HUES6 (cell line): ENCODE measurements at regions not wholly inside any gene's neighbourhood (a gene's known extent, or its start where the extent isn't known, plus 50 kb on each side); places are given as distances from the start of the nearest gene placed in this dataset.

Source experiments
- H3K27ac ChIP-seq: 2 replicates; pipeline ENCODE4 v1.7.0; 2013; ENCODE audit warnings: low read depth, mild to moderate bottlenecking, low read length, inconsistent platforms
- H3K27me3 ChIP-seq: 2 replicates; pipeline ENCODE4 v1.6.1; 2013; ENCODE audit warnings: low read length; ENCODE audit not compliant: control insufficient read depth, insufficient read depth
- H3K36me3 ChIP-seq: 2 replicates; pipeline ENCODE4 v1.6.1; 2013; ENCODE audit warnings: low read length; ENCODE audit not compliant: control insufficient read depth, insufficient read depth
- H3K4me1 ChIP-seq: 2 replicates; pipeline ENCODE4 v1.6.1; 2013; ENCODE audit warnings: low read length; ENCODE audit not compliant: control insufficient read depth, insufficient read depth
- H3K4me3 ChIP-seq: 2 replicates; pipeline ENCODE4 v1.5.1; 2013; ENCODE audit warnings: low read depth, low read length
- H3K9ac ChIP-seq: one replicate; pipeline ENCODE4 v1.6.1; 2013; ENCODE audit warnings: mild to moderate bottlenecking, low read length
- H3K9me3 ChIP-seq: 2 replicates; pipeline ENCODE4 v1.6.1; 2013; ENCODE audit warnings: low read depth, low read length; ENCODE audit not compliant: control insufficient read depth, insufficient read depth

- Histone ChIP-seq H3K4me3 (no peak overlapping the region), H3K27me3 (no peaks in the 10 kb centered on the region), H3K9ac (no peak overlapping the region), H3K9me3 (no peaks in the 10 kb centered on the region; the same call in 1 of the 2 replicates), H3K27ac (no peak overlapping the region), H3K36me3 (no peaks in the 10 kb centered on the region), H3K4me1 (no peaks in the 10 kb centered on the region)
Observed at GRCh38 chr12:107553211-107553765, 132.3 kb upstream of the PWP1 start.

GRCh38 chr12:107554941-107555340 is 130.7 kb upstream of the PWP1 start:
- H3K27ac ChIP-seq, result no peak overlapping the region
- no peaks in the 10 kb centered on the region for H3K36me3 ChIP-seq
- H3K4me1 ChIP-seq, result no peaks in the 10 kb centered on the region
- H3K9ac ChIP-seq, result no peak overlapping the region
- no peak overlapping the region for H3K4me3 ChIP-seq
- H3K27me3 ChIP-seq, result no peaks in the 10 kb centered on the region
- H3K9me3 ChIP-seq, result no peaks in the 10 kb centered on the region; the same call in 1 of the 2 replicates

GRCh38 chr12:107557026-107557425 is 128.6 kb upstream of the PWP1 start:
- Histone ChIP-seq H3K27ac (no peak overlapping the region), H3K4me1 (peaks cover 9% of the 10 kb centered on the region; the same call in 1 of the 2 replicates), H3K36me3 (no peaks in the 10 kb centered on the region), H3K4me3 (no peak overlapping the region), H3K9me3 (no peaks in the 10 kb centered on the region; the same call in 1 of the 2 replicates), H3K27me3 (no peaks in the 10 kb centered on the region), H3K9ac (no peak overlapping the region)

GRCh38 chr12:107557589-107558100 is 128.0 kb upstream of the PWP1 start:
- Histone ChIP-seq H3K9ac (no peak overlapping the region), H3K4me1 (peaks cover 9% of the 10 kb centered on the region; the same call in 1 of the 2 replicates), H3K36me3 (no peaks in the 10 kb centered on the region), H3K27ac (no peak overlapping the region), H3K4me3 (no peak overlapping the region), H3K9me3 (no peaks in the 10 kb centered on the region; the same call in 1 of the 2 replicates), H3K27me3 (no peaks in the 10 kb centered on the region)

GRCh38 chr12:107558141-107558815 is 127.3 kb upstream of the PWP1 start:
- H3K4me3 ChIP-seq, result no peak overlapping the region
- peaks cover 9% of the 10 kb centered on the region; the same call in 1 of the 2 replicates for H3K4me1 ChIP-seq
- no peaks in the 10 kb centered on the region; the same call in 1 of the 2 replicates for H3K9me3 ChIP-seq
- no peak overlapping the region for H3K27ac ChIP-seq
- no peaks in the 10 kb centered on the region for H3K27me3 ChIP-seq
- H3K36me3 ChIP-seq, result no peaks in the 10 kb centered on the region
- no peak overlapping the region for H3K9ac ChIP-seq

GRCh38 chr12:107558816-107559382 is 126.7 kb upstream of the PWP1 start:
- H3K27me3 ChIP-seq, result 0 out of 2 replicates have a peak, but pooled peaks cover 3% of the 10 kb centered on the region
- H3K36me3 ChIP-seq, result no peaks in the 10 kb centered on the region
- H3K27ac ChIP-seq, result no peak overlapping the region
- H3K4me3 ChIP-seq, result no peak overlapping the region
- peaks cover 9% of the 10 kb centered on the region; the same call in 1 of the 2 replicates for H3K4me1 ChIP-seq
- H3K9me3 ChIP-seq, result no peaks in the 10 kb centered on the region; the same call in 1 of the 2 replicates
- no peak overlapping the region for H3K9ac ChIP-seq

- H3K9ac ChIP-seq, result no peak overlapping the region
- H3K4me1 ChIP-seq, result peaks cover 9% of the 10 kb centered on the region; the same call in 1 of the 2 replicates
- H3K9me3 ChIP-seq, result no peaks in the 10 kb centered on the region; the same call in 1 of the 2 replicates
- no peaks in the 10 kb centered on the region for H3K36me3 ChIP-seq
- H3K27ac ChIP-seq, result no peak overlapping the region
- no peak overlapping the region for H3K4me3 ChIP-seq
- 0 out of 2 replicates have a peak, but pooled peaks cover 3% of the 10 kb centered on the region for H3K27me3 ChIP-seq
Observed at GRCh38 chr12:107560165-107560898, 125.3 kb upstream of the PWP1 start.

GRCh38 chr12:107560899-107561285 is 124.7 kb upstream of the PWP1 start:
- H3K9ac ChIP-seq, result no peak overlapping the region
- H3K9me3 ChIP-seq, result no peaks in the 10 kb centered on the region; the same call in 1 of the 2 replicates
- no peaks in the 10 kb centered on the region for H3K36me3 ChIP-seq
- peaks cover 9% of the 10 kb centered on the region; the same call in 1 of the 2 replicates for H3K4me1 ChIP-seq
- no peak overlapping the region for H3K27ac ChIP-seq
- H3K4me3 ChIP-seq, result no peak overlapping the region
- H3K27me3 ChIP-seq, result 0 out of 2 replicates have a peak, but pooled peaks cover 3% of the 10 kb centered on the region

GRCh38 chr12:107564946-107565345 is 120.7 kb upstream of the PWP1 start:
- no peak overlapping the region for H3K27ac ChIP-seq
- H3K36me3 ChIP-seq, result no peaks in the 10 kb centered on the region
- peaks cover 9% of the 10 kb centered on the region; the same call in 1 of the 2 replicates for H3K4me1 ChIP-seq
- H3K9me3 ChIP-seq, result 0 out of 2 replicates have a peak, but pooled peaks cover 5% of the 10 kb centered on the region
- 0 out of 2 replicates have a peak, but pooled peaks cover 3% of the 10 kb centered on the region for H3K27me3 ChIP-seq
- no peak overlapping the region for H3K9ac ChIP-seq
- H3K4me3 ChIP-seq, result no peak overlapping the region

GRCh38 chr12:107565551-107565950 is 120.0 kb upstream of the PWP1 start:
- Histone ChIP-seq H3K9ac (no peak overlapping the region), H3K4me1 (peaks cover 5% of the 10 kb centered on the region; the same call in 1 of the 2 replicates), H3K27ac (no peak overlapping the region), H3K36me3 (no peaks in the 10 kb centered on the region), H3K27me3 (0 out of 2 replicates have a peak, but pooled peaks cover 3% of the 10 kb centered on the region), H3K9me3 (0 out of 2 replicates have a peak, but pooled peaks cover 5% of the 10 kb centered on the region), H3K4me3 (no peak overlapping the region)
